HG02840 (cell line): ENCODE measurements at regions not wholly inside any gene's neighbourhood (a gene's known extent, or its start where the extent isn't known, plus 50 kb on each side); places are given as distances from the start of the nearest gene placed in this dataset.
"Not testable (repeated sequence)": the region's sequence is repeated elsewhere in the genome, so short reads cannot be mapped to it uniquely, and the experiment has no call there.

ENCODE experiments used
- ATAC-seq: cut with Tn5 transposase; IDR thresholded peaks from one replicate; pipeline ENCODE4 v1.9.1; 2021; ENCODE audit warnings: mild to moderate bottlenecking, moderate library complexity, moderate number of reproducible peaks; ENCODE audit not compliant: unreplicated experiment, low FRiP score

- ATAC-seq = no peak
Measured at GRCh38 chr14:42504433-42504832, 897.8 kb downstream of the LRFN5 start.

- no peak for ATAC-seq
Measured at GRCh38 chr14:42499137-42499536, 892.5 kb downstream of the LRFN5 start.

GRCh38 chr14:42490536-42490935, 883.9 kb downstream of the LRFN5 start:
- no peak for ATAC-seq

GRCh38 chr14:42488965-42489364, 882.3 kb downstream of the LRFN5 start:
- no peak for ATAC-seq

DNA sequence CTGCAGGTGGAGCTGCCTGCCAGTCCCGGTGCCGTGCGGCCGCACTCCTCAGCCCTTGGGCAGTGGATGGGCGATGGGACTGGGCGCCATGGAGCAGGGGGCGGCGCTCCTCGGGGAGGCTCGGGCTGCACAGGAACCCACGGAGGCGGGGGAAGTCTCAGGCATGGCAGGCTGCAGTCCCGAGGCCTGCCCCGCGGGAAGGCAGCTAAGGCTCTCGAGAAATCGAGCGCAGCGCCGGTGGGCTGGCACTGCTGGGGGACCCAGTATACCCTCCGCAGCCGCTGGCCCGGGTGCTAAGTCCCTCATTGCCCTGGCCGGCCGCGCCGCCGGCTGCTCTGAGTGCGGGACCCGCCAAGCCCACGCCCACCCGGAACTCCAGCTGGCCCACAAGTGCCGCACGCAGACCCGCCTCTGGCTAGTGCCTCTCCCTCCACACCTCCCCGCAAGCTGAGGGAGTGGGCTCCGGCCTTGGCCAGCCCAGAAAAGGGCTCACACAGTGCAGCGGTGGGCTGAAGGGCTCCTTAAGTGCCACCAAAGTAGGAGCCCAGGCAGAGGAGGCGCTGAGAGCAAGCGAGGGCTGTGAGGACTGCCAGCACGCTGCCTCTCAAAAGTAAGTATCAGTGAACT, 875.8 kb downstream of the LRFN5 start:
- not testable (repeated sequence) for ATAC-seq

DNA sequence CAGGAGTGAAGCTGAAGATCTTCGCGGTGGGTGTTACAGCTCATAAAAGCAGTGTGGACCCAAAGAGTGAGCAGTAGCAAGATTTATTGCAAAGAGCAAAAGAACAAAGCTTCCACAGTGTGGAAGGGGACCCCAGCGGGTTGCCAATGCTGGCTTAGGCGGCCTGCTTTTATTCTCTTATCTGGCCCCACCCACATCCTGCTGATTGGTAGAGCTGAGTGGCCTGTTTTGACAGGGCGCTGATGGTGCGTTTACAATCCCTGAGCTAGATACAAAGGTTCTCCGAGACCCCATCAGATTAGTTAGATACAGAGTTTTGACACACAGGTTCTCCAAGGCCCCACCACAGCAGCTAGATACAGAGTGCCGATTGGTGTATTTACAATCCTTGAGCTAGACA, 875.0 kb downstream of the LRFN5 start:
- ATAC-seq = not testable (repeated sequence)

DNA sequence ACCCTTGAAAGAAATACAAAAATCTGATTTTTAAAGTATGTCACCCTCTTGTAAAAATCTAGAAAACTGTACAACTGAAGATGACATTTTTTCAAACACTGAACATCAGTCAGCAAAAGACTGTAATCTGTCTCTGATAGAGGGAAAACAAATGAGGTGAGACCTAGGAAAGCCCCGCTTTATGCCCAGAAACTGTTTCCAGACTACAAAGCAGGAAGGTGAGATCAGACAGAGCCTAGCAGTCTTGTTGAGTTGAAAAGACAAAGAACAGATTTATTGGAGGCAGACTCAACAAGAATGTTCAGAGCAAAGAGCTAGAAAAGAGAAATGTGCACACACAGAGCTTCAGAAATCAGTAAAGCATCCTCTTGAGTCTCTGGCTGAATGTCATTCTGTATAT, 873.6 kb downstream of the LRFN5 start:
- no peak for ATAC-seq

DNA sequence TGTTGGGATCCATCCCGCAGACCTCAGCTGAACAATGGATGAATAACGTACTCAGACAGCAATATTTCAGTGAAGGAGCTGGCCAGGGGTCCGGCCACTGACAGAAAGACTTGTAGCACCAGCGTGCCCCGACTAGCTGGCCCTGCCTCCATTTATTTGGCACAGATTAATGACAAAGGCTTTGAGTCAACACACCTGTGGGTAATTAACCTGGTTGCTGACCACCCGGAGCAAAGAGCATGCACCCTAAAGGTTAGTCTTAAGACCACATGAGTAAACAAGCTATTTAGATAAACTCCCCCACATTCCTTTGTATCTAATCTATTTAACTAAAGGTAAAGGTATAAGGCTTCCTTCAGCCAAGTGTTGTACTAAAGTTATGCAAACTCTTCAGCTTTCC, 868.6 kb downstream of the LRFN5 start:
- ATAC-seq = no peak

DNA sequence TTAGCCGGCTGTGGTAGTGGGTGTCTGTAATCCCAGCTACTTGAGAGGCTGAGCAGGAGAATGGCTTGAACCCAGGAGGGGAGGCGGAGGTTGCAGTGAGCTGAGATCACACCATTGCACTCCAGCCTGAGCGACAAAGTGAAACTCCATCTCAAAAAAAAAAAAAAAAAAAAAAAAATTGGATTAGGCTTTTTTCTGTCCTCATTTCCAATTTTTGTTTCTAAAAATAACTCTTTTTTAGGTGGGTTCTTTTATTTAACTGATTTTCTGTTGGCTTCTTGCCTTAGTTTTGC, 863.7 kb downstream of the LRFN5 start:
- no peak for ATAC-seq

DNA sequence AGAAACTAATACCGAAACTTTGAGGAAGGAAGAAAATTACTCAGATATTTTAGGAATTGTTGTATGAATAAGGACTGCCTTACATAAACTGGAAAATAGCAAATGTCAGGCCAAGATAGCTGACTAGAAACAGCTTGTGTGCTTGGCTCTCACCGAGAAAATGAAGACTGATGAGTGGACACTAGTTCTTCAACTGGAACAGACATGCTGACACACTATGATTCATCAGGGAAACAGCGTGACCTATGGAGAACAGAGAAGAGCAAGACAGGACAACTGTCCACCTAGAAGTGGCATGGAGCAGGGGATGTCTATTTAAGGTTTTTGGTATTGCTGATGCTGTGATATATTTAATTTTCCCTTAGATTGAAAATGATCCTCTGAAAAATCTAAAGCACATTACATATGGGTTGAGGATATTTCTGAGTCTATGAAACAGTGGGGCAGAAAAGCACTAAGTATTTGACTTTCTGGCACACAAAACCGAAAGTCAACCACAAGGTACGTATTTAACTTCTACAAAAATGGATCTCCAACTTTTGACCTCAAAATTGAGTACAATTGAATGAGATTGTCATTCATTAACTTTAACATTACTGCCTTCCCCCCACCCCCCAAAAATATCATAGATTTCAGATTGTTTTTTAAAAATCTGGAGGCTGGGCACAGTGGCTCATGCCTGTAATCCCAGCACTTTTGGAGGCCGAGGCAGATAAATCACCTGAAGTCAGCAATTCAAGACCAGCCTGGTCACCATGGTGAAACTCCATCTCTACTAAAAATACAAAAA, 863.2 kb downstream of the LRFN5 start:
- no peak for ATAC-seq

DNA sequence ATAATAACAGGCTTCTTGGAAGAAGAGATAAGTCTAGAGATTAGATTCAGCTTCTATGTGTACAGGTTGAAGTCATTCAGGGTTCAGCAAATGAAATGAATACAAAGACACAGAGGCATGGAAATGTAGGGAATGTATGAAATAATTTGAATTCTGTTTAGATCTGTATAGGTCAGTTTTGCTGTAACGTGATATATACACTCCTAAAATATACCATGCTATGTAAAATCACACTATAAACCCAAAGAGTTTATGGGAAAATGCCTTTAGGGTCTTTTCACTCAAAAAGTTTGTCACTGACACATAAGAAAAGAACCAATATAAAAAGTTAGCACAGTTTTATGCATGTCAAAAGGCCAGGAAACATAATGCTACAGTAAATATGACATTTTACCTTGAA, 854.0 kb downstream of the LRFN5 start:
- ATAC-seq = no peak

DNA sequence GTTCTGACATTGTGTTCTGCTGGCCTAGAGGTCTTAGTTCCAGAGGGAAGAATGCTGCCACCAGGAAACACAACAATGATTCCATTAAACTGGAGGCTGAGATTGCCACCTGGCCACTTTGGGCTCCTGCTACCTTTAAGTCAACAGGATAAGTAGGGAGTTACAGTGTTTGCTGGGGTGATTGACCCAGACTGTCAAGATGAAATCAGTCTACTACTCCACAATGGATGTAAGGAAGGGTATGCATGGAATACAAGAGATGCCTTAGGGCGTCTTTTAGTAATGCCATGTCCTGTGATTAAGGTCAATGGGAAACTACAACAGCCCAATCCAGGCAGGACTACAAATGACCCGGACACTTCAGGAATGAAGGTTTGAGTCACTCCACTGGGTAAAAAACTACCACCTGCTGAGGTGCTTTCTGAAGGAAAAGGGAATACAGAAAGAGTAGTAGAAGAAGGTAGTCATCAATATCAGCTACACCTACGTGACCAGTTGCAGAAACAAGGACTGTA, 852.6 kb downstream of the LRFN5 start:
- no peak for ATAC-seq

GRCh38 chr14:42441615-42442014, 834.9 kb downstream of the LRFN5 start:
- ATAC-seq = no peak

DNA sequence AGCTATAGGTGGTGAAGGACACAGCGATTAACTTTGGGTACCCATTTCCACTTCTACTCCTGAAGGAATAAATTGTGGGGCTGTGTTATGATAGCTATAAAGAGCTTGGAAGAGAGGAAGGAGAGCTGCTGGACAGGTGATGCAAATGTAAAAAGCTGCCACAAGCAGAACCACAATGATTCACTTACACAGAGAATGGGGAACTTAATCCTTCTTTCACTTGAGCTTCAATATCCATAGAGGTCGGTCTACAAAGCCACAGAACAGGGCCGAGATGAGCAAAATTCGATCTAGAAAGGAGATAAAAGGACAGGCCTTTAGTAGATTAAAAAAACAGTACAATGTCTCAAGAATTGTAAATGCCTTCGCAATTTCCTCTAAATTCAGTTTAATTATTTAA, 831.1 kb downstream of the LRFN5 start:
- ATAC-seq = no peak

DNA sequence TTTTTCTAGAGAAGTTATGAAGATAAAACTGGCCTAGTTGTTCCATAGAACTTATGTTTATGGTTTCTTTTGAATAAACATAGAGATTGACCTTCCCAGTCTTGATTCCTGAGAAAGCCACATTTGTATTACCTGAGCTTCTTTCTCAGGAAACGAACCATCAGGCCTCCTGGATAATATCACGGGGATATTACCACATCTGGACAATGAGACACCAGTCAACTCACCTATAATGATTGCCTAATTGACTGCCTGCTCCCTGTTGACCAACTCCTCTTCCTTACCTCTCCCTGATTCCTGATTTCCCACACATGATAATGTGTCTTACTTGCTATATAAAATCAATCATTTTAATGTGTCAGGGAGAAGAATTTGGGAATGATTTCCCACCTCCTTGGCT, 822.7 kb downstream of the LRFN5 start:
- peak; percentile 19 for ATAC-seq

- ATAC-seq = peak; percentile 86
Measured at GRCh38 chr14:42428996-42429395, 822.3 kb downstream of the LRFN5 start.

DNA sequence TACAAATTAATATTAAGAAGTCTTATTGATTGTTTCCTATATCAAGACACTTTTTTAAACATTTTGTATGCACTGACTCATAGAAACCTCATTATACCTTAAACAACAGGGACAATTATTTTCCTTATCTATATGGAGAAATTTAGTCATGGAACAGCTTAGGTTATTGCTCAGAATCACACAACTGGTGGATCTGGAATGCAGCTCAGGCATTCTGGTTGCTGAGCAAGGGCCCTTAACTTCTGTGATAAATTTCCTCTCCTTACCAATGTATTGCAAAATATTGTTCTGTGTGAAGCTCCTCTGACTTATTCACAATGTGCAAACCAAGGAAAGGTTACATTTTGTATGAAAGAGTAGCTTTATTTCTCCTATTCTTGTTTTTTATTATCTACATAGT, 817.8 kb downstream of the LRFN5 start:
- no peak for ATAC-seq

DNA sequence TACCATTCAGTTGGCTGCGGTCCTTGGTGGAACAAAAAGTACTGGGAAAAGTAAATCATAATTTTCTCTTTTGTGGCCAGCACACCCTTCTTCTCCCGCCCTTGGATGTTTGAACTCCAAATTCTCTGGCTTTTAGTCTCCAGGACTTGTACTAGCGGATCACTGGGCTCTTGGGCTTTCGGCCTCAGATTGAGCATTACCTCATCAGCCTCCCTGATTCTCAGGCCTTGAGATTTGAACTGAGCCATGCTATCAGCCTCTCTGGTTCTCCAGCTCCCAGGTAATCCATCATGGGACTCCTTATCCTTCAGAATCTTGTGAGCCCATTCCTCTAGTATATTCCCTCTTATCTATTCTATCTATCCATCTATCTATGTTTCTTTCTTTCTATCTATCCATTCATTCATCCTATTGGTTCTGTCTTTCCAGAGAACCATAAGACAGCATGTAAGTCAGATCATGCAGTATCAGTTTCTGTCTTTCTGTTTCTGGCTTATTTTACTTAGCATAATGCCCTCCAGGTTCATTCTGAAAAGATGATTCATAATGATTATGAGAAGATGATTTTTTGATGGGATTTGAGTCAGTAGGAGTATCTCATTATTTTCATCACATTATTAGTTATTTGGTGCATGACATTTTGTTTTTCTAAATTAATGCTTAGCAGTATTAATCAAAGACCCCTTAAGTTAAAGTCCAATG, 814.9 kb downstream of the LRFN5 start:
- ATAC-seq = no peak

- no peak for ATAC-seq
Measured at GRCh38 chr14:42420071-42420470, 813.4 kb downstream of the LRFN5 start.

DNA sequence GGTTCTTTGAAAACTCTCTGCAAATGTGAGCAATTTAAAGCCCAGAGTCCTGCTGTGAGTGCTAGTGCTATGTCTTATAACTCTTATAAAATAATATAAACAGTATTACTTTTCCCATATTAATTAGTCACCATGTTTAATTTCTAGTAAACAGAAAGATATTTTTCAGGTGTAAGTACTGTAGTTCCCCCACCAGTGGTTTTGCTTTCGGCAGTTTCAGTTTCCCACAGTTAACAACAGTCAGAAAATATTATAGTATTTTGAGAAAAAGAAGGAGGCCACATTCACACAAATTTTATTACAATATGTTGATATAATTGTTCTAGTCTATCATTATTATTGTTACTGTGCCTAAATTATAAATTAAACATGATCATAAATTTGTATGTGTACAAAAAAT, 800.5 kb downstream of the LRFN5 start:
- ATAC-seq = no peak

- no peak for ATAC-seq
Measured at GRCh38 chr14:42391146-42391834, 784.6 kb downstream of the LRFN5 start.
